HG03520 (cell line): ENCODE measurements at regions not wholly inside any gene's neighbourhood (a gene's known extent, or its start where the extent isn't known, plus 50 kb on each side); places are given as distances from the start of the nearest gene placed in this dataset.

Experiments
- ATAC-seq: cut with Tn5 transposase; IDR thresholded peaks from one replicate; pipeline ENCODE4 v1.9.1; 2021; ENCODE audit warnings: mild to moderate bottlenecking, moderate library complexity; ENCODE audit not compliant: unreplicated experiment

GRCh38 chr6:54710456-54710855, 136.1 kb upstream of the FAM83B start:
- no peak for ATAC-seq

- ATAC-seq, result no peak
These were observed 130.6 kb upstream of the FAM83B start for GRCh38 chr6:54716010-54716409.

GRCh38 chr6:54716877-54717276, 129.7 kb upstream of the FAM83B start:
- ATAC-seq, result no peak

GRCh38 chr6:54717849-54718455, 128.6 kb upstream of the FAM83B start:
- ATAC-seq, result peak; percentile 85

GRCh38 chr6:54718541-54719023, 128.0 kb upstream of the FAM83B start:
- no peak for ATAC-seq

- no peak for ATAC-seq
These were observed 127.4 kb upstream of the FAM83B start for GRCh38 chr6:54719131-54719530.

GRCh38 chr6:54719633-54720032, 126.9 kb upstream of the FAM83B start:
- ATAC-seq, result no peak

GRCh38 chr6:54722328-54722727, 124.2 kb upstream of the FAM83B start:
- no peak for ATAC-seq

- ATAC-seq, result no peak
These were observed 116.9 kb upstream of the FAM83B start for GRCh38 chr6:54729716-54730115.

- no peak for ATAC-seq
These were observed 115.6 kb upstream of the FAM83B start for GRCh38 chr6:54730767-54731630.

GRCh38 chr6:54737247-54737646, 109.3 kb upstream of the FAM83B start:
- ATAC-seq, result peak; percentile 55

GRCh38 chr6:54747955-54748354, 98.6 kb upstream of the FAM83B start:
- ATAC-seq, result no peak

- no peak for ATAC-seq
These were observed 92.2 kb upstream of the FAM83B start for GRCh38 chr6:54754406-54754805.

- no peak for ATAC-seq
These were observed 88.2 kb upstream of the FAM83B start for GRCh38 chr6:54758340-54758739.

- no peak for ATAC-seq
These were observed 78.1 kb upstream of the FAM83B start for GRCh38 chr6:54768494-54768893.

GRCh38 chr6:54770328-54770727, 76.2 kb upstream of the FAM83B start:
- ATAC-seq, result no peak

GRCh38 chr6:54771968-54772367, 74.6 kb upstream of the FAM83B start:
- ATAC-seq, result no peak

- no peak for ATAC-seq
These were observed 74.0 kb upstream of the FAM83B start for GRCh38 chr6:54772610-54773009.

GRCh38 chr6:54775576-54775975, 71.0 kb upstream of the FAM83B start:
- no peak for ATAC-seq

- ATAC-seq, result no peak
These were observed 69.7 kb upstream of the FAM83B start for GRCh38 chr6:54776891-54777290.

- no peak for ATAC-seq
These were observed 67.8 kb upstream of the FAM83B start for GRCh38 chr6:54778731-54779130.

GRCh38 chr6:54784011-54784410, 62.6 kb upstream of the FAM83B start:
- no peak for ATAC-seq
